ENCODE measurements at regions not wholly inside any gene's neighbourhood (a gene's known extent, or its start where the extent isn't known, plus 50 kb on each side); places are given as distances from the start of the nearest gene placed in this dataset.

GRCh38 chr3:180306691-180307090, 270.0 kb upstream of the PEX5L start:
- no peaks in the 10 kb centered on the region for H3K9me3 ChIP-seq (ENCODE audit: control insufficient read depth, low read length, poor library complexity, severe bottlenecking)
- Mint-ChIP-seq H3K27ac (no peak overlapping the region), H3K4me3 (no peak overlapping the region), H3K4me1 (no peaks in the 10 kb centered on the region), H3K27me3 (no peaks in the 10 kb centered on the region), H3K36me3 (ENCODE audit: low read depth) (peaks cover 2% of the 10 kb centered on the region)
- DNase-seq: no peak
- no peak for ATAC-seq

DNA sequence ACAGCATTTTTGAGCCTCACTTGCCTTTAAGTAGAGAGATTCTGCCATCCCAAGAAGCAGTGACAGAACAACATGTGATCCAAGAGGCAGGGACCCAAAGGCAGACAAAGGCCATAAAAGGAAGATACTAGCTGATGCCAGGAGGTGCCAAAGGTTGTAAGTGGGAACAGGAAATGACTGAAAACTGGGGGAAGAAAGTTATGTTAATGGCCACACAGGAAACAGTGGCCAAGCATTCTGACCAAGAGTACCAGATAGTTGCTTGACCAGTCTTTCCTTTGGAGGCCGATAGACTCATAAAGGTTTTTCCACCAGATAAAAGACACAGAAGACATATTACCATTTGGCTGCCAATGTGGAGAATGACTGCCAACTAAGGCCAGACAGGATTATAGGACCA, 274.5 kb upstream of the PEX5L start:
- ATAC-seq: no peak
- no peak for DNase-seq
- H3K9me3 ChIP-seq (ENCODE audit: control insufficient read depth, low read length, poor library complexity, severe bottlenecking): no peaks in the 10 kb centered on the region
- H3K4me1 Mint-ChIP-seq: no peaks in the 10 kb centered on the region
- peaks cover 2% of the 10 kb centered on the region for H3K36me3 Mint-ChIP-seq (ENCODE audit: low read depth)
- no peak overlapping the region for H3K27ac Mint-ChIP-seq
- no peaks in the 10 kb centered on the region for H3K27me3 Mint-ChIP-seq
- no peak overlapping the region for H3K4me3 Mint-ChIP-seq

- no peaks in the 10 kb centered on the region for H3K9me3 ChIP-seq (ENCODE audit: control insufficient read depth, low read length, poor library complexity, severe bottlenecking)
- no peak overlapping the region for H3K4me3 Mint-ChIP-seq
- H3K27ac Mint-ChIP-seq: no peak overlapping the region
- H3K36me3 Mint-ChIP-seq (ENCODE audit: low read depth): no peaks in the 10 kb centered on the region
- ATAC-seq: no peak
- no peaks in the 10 kb centered on the region for H3K4me1 Mint-ChIP-seq
- no peak for DNase-seq
- no peaks in the 10 kb centered on the region for H3K27me3 Mint-ChIP-seq
Measured at GRCh38 chr3:180316321-180316720, 279.6 kb upstream of the PEX5L start.

DNA sequence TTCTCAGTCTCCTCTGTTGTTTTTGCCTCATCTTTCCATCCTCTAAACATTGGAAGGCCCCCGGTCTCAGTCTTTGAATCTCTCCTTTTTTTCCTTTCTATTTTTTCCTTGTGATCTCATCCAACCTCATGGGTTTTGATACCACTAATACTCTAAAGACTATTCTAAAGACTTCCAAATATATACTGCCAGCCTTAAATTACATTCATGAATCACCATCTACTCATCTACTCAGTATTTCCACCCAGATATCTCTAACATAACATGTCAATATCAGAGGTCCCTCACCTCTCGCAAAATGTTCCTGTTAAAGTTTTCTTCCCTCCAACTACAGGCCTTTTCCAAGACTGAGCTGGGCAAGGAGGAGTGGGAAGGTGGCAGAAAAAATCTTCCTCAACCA, 282.5 kb upstream of the TTC14 start:
- H3K36me3 Mint-ChIP-seq (ENCODE audit: low read depth): no peaks in the 10 kb centered on the region
- H3K27ac Mint-ChIP-seq: no peak overlapping the region
- no peaks in the 10 kb centered on the region for H3K4me1 Mint-ChIP-seq
- H3K4me3 Mint-ChIP-seq: no peak overlapping the region
- ATAC-seq (no peak), DNase-seq (no peak)
- no peaks in the 10 kb centered on the region for H3K27me3 Mint-ChIP-seq
- H3K9me3 ChIP-seq (ENCODE audit: control insufficient read depth, low read length, poor library complexity, severe bottlenecking): no peaks in the 10 kb centered on the region

GRCh38 chr3:180320631-180321030, 281.3 kb upstream of the TTC14 start:
- Mint-ChIP-seq H3K4me3 (no peak overlapping the region), H3K36me3 (ENCODE audit: low read depth) (no peaks in the 10 kb centered on the region), H3K4me1 (no peaks in the 10 kb centered on the region), H3K27me3 (no peaks in the 10 kb centered on the region), H3K27ac (no peak overlapping the region)
- ATAC-seq: no peak
- DNase-seq: no peak
- H3K9me3 ChIP-seq (ENCODE audit: control insufficient read depth, low read length, poor library complexity, severe bottlenecking): no peaks in the 10 kb centered on the region

DNA sequence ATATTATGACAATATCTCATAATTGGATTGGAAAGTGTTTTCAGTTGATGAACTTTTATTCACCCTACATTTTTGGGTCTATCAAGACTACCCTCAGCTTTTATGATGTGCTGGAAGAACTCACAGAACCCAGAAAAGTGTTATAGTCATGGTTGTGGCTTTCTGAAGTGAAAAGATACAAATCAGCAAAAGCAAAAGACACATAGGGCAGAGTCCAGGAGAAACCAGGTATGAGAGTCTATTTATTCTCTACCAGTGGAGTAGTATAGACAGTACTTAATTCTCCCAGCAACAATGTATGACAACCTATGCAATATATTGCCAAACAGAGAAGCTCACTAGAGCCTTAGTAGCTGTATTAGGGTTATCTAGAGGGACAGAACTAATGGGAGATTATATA, 280.4 kb upstream of the TTC14 start:
- Mint-ChIP-seq H3K27ac (no peak overlapping the region), H3K4me3 (no peak overlapping the region), H3K27me3 (no peaks in the 10 kb centered on the region), H3K4me1 (no peaks in the 10 kb centered on the region), H3K36me3 (ENCODE audit: low read depth) (no peaks in the 10 kb centered on the region)
- DNase-seq: no peak
- H3K9me3 ChIP-seq (ENCODE audit: control insufficient read depth, low read length, poor library complexity, severe bottlenecking): no peaks in the 10 kb centered on the region
- no peak for ATAC-seq

GRCh38 chr3:180322829-180323228, 279.1 kb upstream of the TTC14 start:
- Mint-ChIP-seq H3K27ac (no peak overlapping the region), H3K36me3 (ENCODE audit: low read depth) (no peaks in the 10 kb centered on the region), H3K4me1 (no peaks in the 10 kb centered on the region), H3K27me3 (no peaks in the 10 kb centered on the region), H3K4me3 (no peak overlapping the region)
- DNase-seq: no peak
- no peaks in the 10 kb centered on the region for H3K9me3 ChIP-seq (ENCODE audit: control insufficient read depth, low read length, poor library complexity, severe bottlenecking)
- ATAC-seq: no peak

DNA sequence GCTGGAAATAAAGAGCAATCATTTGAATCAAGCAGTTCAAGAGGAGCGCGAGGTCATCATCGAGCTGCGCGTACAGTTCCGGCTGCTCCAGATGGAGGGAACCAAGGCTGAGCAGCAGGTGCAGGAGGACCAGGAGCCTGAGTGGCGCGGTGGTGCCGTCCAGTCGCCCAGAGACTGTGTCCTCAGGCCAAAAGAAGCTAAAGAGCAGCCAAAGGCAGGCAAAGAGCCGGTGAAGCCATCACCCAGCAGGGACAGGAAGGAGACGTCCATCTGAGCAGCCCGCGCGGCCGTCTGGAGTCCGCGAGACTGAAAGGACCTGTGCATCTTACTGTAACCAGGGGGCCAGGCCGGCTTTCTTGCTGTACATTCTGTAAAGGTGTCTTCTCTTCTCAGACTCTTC, 277.2 kb upstream of the TTC14 start:
- Mint-ChIP-seq H3K4me1 (no peaks in the 10 kb centered on the region), H3K27ac (no peak overlapping the region), H3K36me3 (ENCODE audit: low read depth) (no peaks in the 10 kb centered on the region), H3K4me3 (no peak overlapping the region), H3K27me3 (no peaks in the 10 kb centered on the region)
- H3K9me3 ChIP-seq (ENCODE audit: control insufficient read depth, low read length, poor library complexity, severe bottlenecking): no peaks in the 10 kb centered on the region
- DNase-seq: no peak
- no peak for ATAC-seq

DNA sequence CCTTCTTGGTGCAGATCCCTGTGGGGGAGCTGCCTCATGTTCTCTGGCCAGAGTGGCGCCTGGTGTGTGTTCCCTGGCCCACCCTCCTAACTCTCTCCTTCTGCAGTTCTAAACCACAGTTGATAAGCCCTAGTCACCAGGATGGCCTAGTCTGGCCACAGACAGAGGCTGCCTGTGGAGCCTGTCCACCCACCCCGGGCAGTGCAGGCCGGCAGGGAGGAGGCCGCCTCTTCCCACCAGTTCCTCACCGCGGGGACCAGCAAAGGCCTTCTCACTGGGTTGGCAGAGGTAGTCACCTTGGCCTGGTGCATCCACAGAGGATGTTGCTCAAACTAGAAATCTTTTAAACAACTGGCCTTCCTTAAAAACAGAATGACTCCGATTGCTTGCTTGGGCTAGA, 276.4 kb upstream of the TTC14 start:
- ATAC-seq: no peak
- Mint-ChIP-seq H3K27me3 (no peaks in the 10 kb centered on the region), H3K36me3 (ENCODE audit: low read depth) (no peaks in the 10 kb centered on the region), H3K4me3 (no peak overlapping the region), H3K4me1 (no peaks in the 10 kb centered on the region), H3K27ac (no peak overlapping the region)
- no peaks in the 10 kb centered on the region for H3K9me3 ChIP-seq (ENCODE audit: control insufficient read depth, low read length, poor library complexity, severe bottlenecking)
- DNase-seq: no peak

DNA sequence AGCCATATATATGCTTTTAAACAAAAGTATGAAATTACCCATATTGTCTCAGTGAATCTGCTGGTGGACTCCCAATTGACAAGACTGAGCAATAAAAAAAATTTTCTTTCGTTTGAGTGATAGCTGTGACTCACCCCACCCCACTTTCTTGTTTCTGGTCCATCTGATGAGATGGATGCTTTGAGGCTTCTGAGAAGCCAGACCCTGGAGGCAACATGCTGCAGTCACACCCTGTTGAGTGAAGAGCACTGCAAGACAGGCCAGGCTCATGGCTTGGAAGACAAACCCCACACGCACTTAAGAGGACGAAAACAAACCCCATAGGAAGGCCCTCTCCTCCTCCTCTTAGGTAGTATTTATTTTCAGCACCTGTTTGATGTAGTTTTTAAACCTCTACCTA, 276.0 kb upstream of the TTC14 start:
- no peaks in the 10 kb centered on the region for H3K27me3 Mint-ChIP-seq
- H3K36me3 Mint-ChIP-seq (ENCODE audit: low read depth): no peaks in the 10 kb centered on the region
- ATAC-seq: no peak
- H3K4me3 Mint-ChIP-seq: no peak overlapping the region
- no peak overlapping the region for H3K27ac Mint-ChIP-seq
- H3K4me1 Mint-ChIP-seq: no peaks in the 10 kb centered on the region
- no peak for DNase-seq
- H3K9me3 ChIP-seq (ENCODE audit: control insufficient read depth, low read length, poor library complexity, severe bottlenecking): no peaks in the 10 kb centered on the region

- Mint-ChIP-seq H3K4me1 (no peaks in the 10 kb centered on the region), H3K36me3 (ENCODE audit: low read depth) (no peaks in the 10 kb centered on the region), H3K27me3 (no peaks in the 10 kb centered on the region), H3K27ac (no peak overlapping the region), H3K4me3 (no peak overlapping the region)
- DNase-seq (no peak), ATAC-seq (no peak)
- no peaks in the 10 kb centered on the region for H3K9me3 ChIP-seq (ENCODE audit: control insufficient read depth, low read length, poor library complexity, severe bottlenecking)
Measured at GRCh38 chr3:180329187-180329586, 272.8 kb upstream of the TTC14 start.

DNA sequence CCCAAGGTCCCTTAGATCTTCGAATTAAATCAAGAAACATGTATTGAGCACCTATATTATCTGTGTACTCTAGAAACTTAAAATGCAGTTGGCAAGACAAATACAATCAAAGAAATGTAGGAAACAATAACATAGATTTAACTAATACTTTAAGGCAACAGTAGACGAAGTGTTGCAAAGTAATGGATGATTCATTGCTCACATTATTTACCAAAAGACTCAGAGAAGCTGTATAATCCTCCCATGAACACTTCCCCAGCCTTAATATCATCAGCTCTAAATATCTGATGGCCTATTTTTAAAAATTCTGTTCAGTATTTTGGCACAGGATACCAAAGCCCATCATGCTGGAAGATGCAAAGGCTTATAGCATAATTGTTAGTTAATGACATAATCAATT, 272.1 kb upstream of the TTC14 start:
- Mint-ChIP-seq H3K27me3 (no peaks in the 10 kb centered on the region), H3K4me1 (no peaks in the 10 kb centered on the region), H3K27ac (no peak overlapping the region), H3K4me3 (no peak overlapping the region), H3K36me3 (ENCODE audit: low read depth) (no peaks in the 10 kb centered on the region)
- DNase-seq: no peak
- no peaks in the 10 kb centered on the region for H3K9me3 ChIP-seq (ENCODE audit: control insufficient read depth, low read length, poor library complexity, severe bottlenecking)
- ATAC-seq: no peak

- no peaks in the 10 kb centered on the region for H3K36me3 Mint-ChIP-seq (ENCODE audit: low read depth)
- no peak overlapping the region for H3K4me3 Mint-ChIP-seq
- no peaks in the 10 kb centered on the region for H3K9me3 ChIP-seq (ENCODE audit: control insufficient read depth, low read length, poor library complexity, severe bottlenecking)
- no peaks in the 10 kb centered on the region for H3K27me3 Mint-ChIP-seq
- no peaks in the 10 kb centered on the region for H3K4me1 Mint-ChIP-seq
- ATAC-seq (no peak), DNase-seq (no peak)
- no peak overlapping the region for H3K27ac Mint-ChIP-seq
Measured at GRCh38 chr3:180330440-180330839, 271.5 kb upstream of the TTC14 start.

DNA sequence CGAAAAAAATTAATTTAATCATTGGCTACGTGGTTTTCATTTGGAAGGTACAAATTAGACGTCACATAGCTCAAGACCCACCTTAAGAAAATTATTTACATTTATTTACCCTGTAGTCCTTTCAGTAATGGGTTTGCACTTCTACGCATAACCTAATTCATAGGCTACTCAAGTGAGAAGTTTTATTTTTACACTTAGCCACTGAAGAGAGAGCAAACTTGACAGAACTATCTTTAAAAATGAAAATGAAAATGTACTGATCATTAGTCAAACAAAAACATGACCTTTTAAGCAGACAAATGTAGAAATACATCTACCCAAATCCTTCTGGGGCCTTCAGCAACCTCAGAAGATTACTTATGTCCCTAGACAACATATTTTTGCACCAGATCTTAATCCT, 269.4 kb upstream of the TTC14 start:
- H3K4me1 Mint-ChIP-seq: no peaks in the 10 kb centered on the region
- H3K9me3 ChIP-seq (ENCODE audit: control insufficient read depth, low read length, poor library complexity, severe bottlenecking): no peaks in the 10 kb centered on the region
- H3K4me3 Mint-ChIP-seq: no peak overlapping the region
- no peak for DNase-seq
- no peak overlapping the region for H3K27ac Mint-ChIP-seq
- no peaks in the 10 kb centered on the region for H3K36me3 Mint-ChIP-seq (ENCODE audit: low read depth)
- no peak for ATAC-seq
- H3K27me3 Mint-ChIP-seq: no peaks in the 10 kb centered on the region

- Mint-ChIP-seq H3K4me3 (no peak overlapping the region), H3K36me3 (ENCODE audit: low read depth) (no peaks in the 10 kb centered on the region), H3K27ac (no peak overlapping the region), H3K4me1 (no peaks in the 10 kb centered on the region), H3K27me3 (no peaks in the 10 kb centered on the region)
- no peaks in the 10 kb centered on the region for H3K9me3 ChIP-seq (ENCODE audit: control insufficient read depth, low read length, poor library complexity, severe bottlenecking)
- DNase-seq (no peak), ATAC-seq (no peak)
Measured at GRCh38 chr3:180335050-180335449, 266.9 kb upstream of the TTC14 start.
